Vagina (tissue), 2 donors: ENCODE measurements at regions not wholly inside any gene's neighbourhood (a gene's known extent, or its start where the extent isn't known, plus 50 kb on each side); places are given as distances from the start of the nearest gene placed in this dataset.

ENCODE experiments used
- POLR2A ChIP-seq, 2 donors: fragments of 450-650 bp; IDR thresholded peaks; one replicate each; pipeline ENCODE4 v1.6.1; 2017; ENCODE audit warnings: antibody characterized with exemption in 2 of 2, mild to moderate bottlenecking in 2 of 2, moderate library complexity in 2 of 2
- POLR2AphosphoS5 ChIP-seq, 2 donors: sonication (generic); formaldehyde crosslinking; IDR thresholded peaks; one replicate each; pipeline ENCODE4 v1.9.0; 2017; ENCODE audit warnings: antibody characterized with exemption in 2 of 2, mild to moderate bottlenecking in 2 of 2, low read depth in 1 of 2; ENCODE audit not compliant: insufficient read depth in 1 of 2
- TF ChIP-seq, protein P1 (sequence below), 3 experiments: fragments of 450-650 bp in 2 of 3; fragments of 200-600 bp in 1 of 3; sonication (generic) in 1 of 3; IDR thresholded peaks; one replicate each; pipeline ENCODE4 v1.5.1; 2017 to 2019; ENCODE audit warnings: antibody characterized with exemption in 3 of 3, mild to moderate bottlenecking in 2 of 3, moderate library complexity in 2 of 3

- no peak for TF ChIP-seq POLR2A (IDR thresholded peaks at IDR 0.05)
- TF ChIP-seq, protein P1, sequence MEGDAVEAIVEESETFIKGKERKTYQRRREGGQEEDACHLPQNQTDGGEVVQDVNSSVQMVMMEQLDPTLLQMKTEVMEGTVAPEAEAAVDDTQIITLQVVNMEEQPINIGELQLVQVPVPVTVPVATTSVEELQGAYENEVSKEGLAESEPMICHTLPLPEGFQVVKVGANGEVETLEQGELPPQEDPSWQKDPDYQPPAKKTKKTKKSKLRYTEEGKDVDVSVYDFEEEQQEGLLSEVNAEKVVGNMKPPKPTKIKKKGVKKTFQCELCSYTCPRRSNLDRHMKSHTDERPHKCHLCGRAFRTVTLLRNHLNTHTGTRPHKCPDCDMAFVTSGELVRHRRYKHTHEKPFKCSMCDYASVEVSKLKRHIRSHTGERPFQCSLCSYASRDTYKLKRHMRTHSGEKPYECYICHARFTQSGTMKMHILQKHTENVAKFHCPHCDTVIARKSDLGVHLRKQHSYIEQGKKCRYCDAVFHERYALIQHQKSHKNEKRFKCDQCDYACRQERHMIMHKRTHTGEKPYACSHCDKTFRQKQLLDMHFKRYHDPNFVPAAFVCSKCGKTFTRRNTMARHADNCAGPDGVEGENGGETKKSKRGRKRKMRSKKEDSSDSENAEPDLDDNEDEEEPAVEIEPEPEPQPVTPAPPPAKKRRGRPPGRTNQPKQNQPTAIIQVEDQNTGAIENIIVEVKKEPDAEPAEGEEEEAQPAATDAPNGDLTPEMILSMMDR (IDR thresholded peaks at IDR 0.05), result no peak
- no peak for TF ChIP-seq POLR2AphosphoS5 (IDR thresholded peaks at IDR 0.05; ENCODE audit: insufficient read depth in 1 of 2, low read depth in 1 of 2)
These were observed 369.0 kb downstream of the BRD1 start for GRCh38 chr22:49458708-49459099.
